PC-9 (cell line): ENCODE measurements at regions not wholly inside any gene's neighbourhood (a gene's known extent, or its start where the extent isn't known, plus 50 kb on each side); places are given as distances from the start of the nearest gene placed in this dataset.

Source experiments
- BruUV-seq: library from RNA; stranded (reverse); fragments of 400-500 nt; replicated peaks from 2 replicates; lab custom pipeline; 2021; lab: Mats Ljungman, UMichigan
- CTCF ChIA-PET: fragments of 300-600 bp; sonication (Branson Sonifier 250); formaldehyde crosslinking; loops from one replicate; lab custom pipeline; 2022; ENCODE audit warnings: antibody characterized with exemption; lab: Charles Lee
- POLR2A ChIA-PET: fragments of 300-600 bp; sonication (Branson Sonifier 250); formaldehyde crosslinking; loops from one replicate; lab custom pipeline; 2022; ENCODE audit warnings: antibody characterized with exemption; ENCODE audit not compliant: unreplicated experiment; lab: Charles Lee
- DNase-seq, 2 experiments: peaks; one replicate each; pipeline versions ENCODE4 v3.0.0 to v3.0.0-alpha.2; 2015 to 2022; ENCODE audit warnings: mixed read lengths in 1 of 2
- H2AFZ ChIP-seq: fragments of 200-600 bp; sonication (generic); 2 replicates; pipeline ENCODE4 v1.8.1; 2017; ENCODE audit warnings: antibody characterized with exemption
- H3F3A ChIP-seq: fragments of 200-600 bp; sonication (generic); 2 replicates; pipeline ENCODE4 v1.8.1; 2017; ENCODE audit warnings: antibody characterized with exemption, mild to moderate bottlenecking, low read depth; ENCODE audit not compliant: insufficient read depth
- H3K27ac ChIP-seq: fragments of 200-600 bp; sonication (generic); 2 replicates; pipeline ENCODE4 v1.6.1; 2016; ENCODE audit warnings: mixed run types
- H3K27me3 ChIP-seq: fragments of 200-600 bp; sonication (generic); 2 replicates; pipeline ENCODE4 v1.6.1; 2016; ENCODE audit warnings: low read depth, mixed run types; ENCODE audit not compliant: insufficient read depth
- H3K36me3 ChIP-seq: fragments of 200-600 bp; sonication (generic); 2 replicates; pipeline ENCODE4 v1.6.1; 2016; ENCODE audit warnings: low read depth, mixed run types
- H3K4me1 ChIP-seq: fragments of 200-600 bp; sonication (generic); replicated peaks from 2 replicates; pipeline ENCODE4 v1.6.1; 2016; ENCODE audit warnings: mixed run types; ENCODE audit not compliant: insufficient read depth
- H3K4me2 ChIP-seq: fragments of 200-600 bp; sonication (generic); 2 replicates; pipeline ENCODE4 v1.6.1; 2017; ENCODE audit warnings: mixed run types
- H3K4me3 ChIP-seq: fragments of 200-600 bp; sonication (generic); 2 replicates; pipeline ENCODE4 v1.6.1; 2016; ENCODE audit warnings: mixed run types
- H3K79me2 ChIP-seq: fragments of 200-600 bp; sonication (generic); 2 replicates; pipeline ENCODE4 v1.6.1; 2017; ENCODE audit warnings: low read depth, mixed run types
- H3K9me2 ChIP-seq: fragments of 200-600 bp; sonication (generic); 2 replicates; pipeline ENCODE4 v1.8.1; 2017; ENCODE audit warnings: mild to moderate bottlenecking; ENCODE audit not compliant: insufficient read depth
- H3K9me3 ChIP-seq: fragments of 200-600 bp; sonication (generic); 2 replicates; pipeline ENCODE4 v1.8.1; 2016; ENCODE audit warnings: low read depth; ENCODE audit not compliant: insufficient read depth
- H4K20me1 ChIP-seq: fragments of 200-600 bp; sonication (generic); 2 replicates; pipeline ENCODE4 v1.8.1; 2017; ENCODE audit not compliant: insufficient read depth
- EZH2 ChIP-seq: fragments of 200-600 bp; sonication (generic); IDR thresholded peaks from 2 replicates; pipeline ENCODE4 v1.8.0; 2017; ENCODE audit warnings: antibody characterized with exemption, low read depth
- intact Hi-C: fragments of 100-400 bp; cut with micrococcal nuclease; formaldehyde crosslinking; loops from one replicate; pipeline ENCODE4 v1.10.0; 2022; ENCODE audit not compliant: unreplicated experiment
- TF ChIP-seq, protein P1 (sequence below): fragments of 200-600 bp; sonication (generic); conservative IDR thresholded peaks from 2 replicates; pipeline ENCODE4 v1.6.1; 2017; ENCODE audit warnings: mixed run types, antibody characterized with exemption, mild to moderate bottlenecking, moderate library complexity

DNA sequence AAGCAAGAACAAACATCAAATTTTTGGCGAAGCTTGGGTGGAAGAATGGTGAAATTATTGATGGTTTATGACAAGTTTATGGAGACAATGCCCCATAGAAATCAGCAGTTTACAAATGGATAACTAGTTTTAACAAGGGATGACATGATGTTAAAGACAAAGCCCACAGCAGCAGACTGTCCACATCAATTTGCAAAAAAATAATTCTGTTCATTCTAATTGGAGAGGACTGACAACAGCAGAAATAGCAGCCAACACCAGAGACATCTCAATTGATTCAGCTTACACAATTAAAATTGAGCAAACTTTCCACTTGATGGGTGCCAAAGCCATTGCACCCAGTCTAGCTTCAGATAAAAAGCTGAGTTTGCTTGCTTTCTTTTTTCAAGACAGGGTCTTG lies 82.7 kb upstream of the STK32A start:
- no peaks in the 10 kb centered on the region for H3K79me2 ChIP-seq
- intact Hi-C loops = no loop called here

DNA sequence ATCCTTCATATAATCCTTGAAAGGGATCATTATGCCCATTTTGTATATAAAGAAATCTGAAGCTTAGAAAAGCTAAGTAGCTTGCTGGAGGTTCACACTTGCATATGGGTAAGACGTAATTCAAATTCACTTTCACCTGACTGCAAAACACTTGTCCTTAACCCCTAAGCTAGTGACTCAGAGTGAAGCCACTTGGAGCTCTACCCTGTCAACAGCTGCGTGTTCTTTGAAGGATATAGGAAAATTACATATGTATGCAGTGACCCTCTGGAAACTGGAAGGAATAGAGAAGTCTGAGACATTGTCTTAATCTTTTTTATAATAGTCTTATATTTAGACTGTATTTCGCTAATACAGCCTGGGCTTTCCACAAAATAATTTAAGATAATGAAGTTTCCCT lies 80.0 kb upstream of the STK32A start:
- no peak overlapping the region for H3K4me2 ChIP-seq
- no peak for DNase-seq
- no peak overlapping the region for H2AFZ ChIP-seq
- no peak overlapping the region for H3K4me3 ChIP-seq
- no peaks in the 10 kb centered on the region for H3K36me3 ChIP-seq
- no peak overlapping the region for H3K27ac ChIP-seq
- intact Hi-C loops = no loop called here
- no peaks in the 10 kb centered on the region for H3K9me2 ChIP-seq
- H3K9me3 ChIP-seq = no peaks in the 10 kb centered on the region
- no peaks in the 10 kb centered on the region for H3K27me3 ChIP-seq
- H3K4me1 ChIP-seq = no peaks in the 10 kb centered on the region
- no peaks in the 10 kb centered on the region for H3F3A ChIP-seq
- no peaks in the 10 kb centered on the region for H3K79me2 ChIP-seq
- no peaks in the 10 kb centered on the region for H4K20me1 ChIP-seq
- TF ChIP-seq, protein P1, sequence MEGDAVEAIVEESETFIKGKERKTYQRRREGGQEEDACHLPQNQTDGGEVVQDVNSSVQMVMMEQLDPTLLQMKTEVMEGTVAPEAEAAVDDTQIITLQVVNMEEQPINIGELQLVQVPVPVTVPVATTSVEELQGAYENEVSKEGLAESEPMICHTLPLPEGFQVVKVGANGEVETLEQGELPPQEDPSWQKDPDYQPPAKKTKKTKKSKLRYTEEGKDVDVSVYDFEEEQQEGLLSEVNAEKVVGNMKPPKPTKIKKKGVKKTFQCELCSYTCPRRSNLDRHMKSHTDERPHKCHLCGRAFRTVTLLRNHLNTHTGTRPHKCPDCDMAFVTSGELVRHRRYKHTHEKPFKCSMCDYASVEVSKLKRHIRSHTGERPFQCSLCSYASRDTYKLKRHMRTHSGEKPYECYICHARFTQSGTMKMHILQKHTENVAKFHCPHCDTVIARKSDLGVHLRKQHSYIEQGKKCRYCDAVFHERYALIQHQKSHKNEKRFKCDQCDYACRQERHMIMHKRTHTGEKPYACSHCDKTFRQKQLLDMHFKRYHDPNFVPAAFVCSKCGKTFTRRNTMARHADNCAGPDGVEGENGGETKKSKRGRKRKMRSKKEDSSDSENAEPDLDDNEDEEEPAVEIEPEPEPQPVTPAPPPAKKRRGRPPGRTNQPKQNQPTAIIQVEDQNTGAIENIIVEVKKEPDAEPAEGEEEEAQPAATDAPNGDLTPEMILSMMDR = no peak
- no peak for TF ChIP-seq EZH2
- ChIA-PET POLR2A (no interaction called here), CTCF (no interaction called here)
- no TSS peak for BruUV-seq

More for the DNA sequence above, 82.7 kb upstream of the STK32A start:
- H3K9me3 ChIP-seq = no peaks in the 10 kb centered on the region
- H3K4me3 ChIP-seq = no peak overlapping the region
- no peaks in the 10 kb centered on the region for H3K9me2 ChIP-seq
- no peaks in the 10 kb centered on the region for H4K20me1 ChIP-seq
- no peak overlapping the region for H3K27ac ChIP-seq
- CTCF ChIA-PET = no interaction called here
- no peak for DNase-seq
- no peaks in the 10 kb centered on the region for H3K27me3 ChIP-seq
- H3K4me1 ChIP-seq = no peaks in the 10 kb centered on the region
- H2AFZ ChIP-seq = no peak overlapping the region
- BruUV-seq = no TSS peak
- POLR2A ChIA-PET = no interaction called here
- TF ChIP-seq EZH2 = no peak
- TF ChIP-seq, protein P1 = no peak
- H3F3A ChIP-seq = no peaks in the 10 kb centered on the region
- no peaks in the 10 kb centered on the region for H3K36me3 ChIP-seq
- H3K4me2 ChIP-seq = no peak overlapping the region

DNA sequence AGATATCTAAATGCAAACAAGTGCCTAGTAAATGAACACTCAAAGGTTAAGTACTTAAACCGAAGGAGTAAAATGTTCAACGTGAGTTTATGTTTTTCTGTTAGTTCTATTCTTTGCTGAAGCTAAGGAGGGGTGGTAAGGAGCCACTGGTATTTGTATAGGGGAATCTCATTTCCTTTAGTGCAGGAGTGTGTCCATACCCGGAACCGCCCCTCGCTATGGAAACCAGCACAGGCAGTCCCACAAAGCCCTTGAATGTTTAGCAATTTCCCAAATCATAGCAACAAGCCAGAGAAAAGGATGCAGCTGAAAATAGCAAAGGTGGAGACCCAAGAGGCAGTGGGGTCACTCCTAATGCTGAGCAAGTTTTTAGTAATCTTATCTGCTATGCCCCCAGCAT lies 78.8 kb upstream of the STK32A start:
- H3K27me3 ChIP-seq = no peaks in the 10 kb centered on the region
- ChIA-PET POLR2A (no interaction called here), CTCF (no interaction called here)
- intact Hi-C loops = no loop called here
- H3K4me3 ChIP-seq = no peak overlapping the region
- BruUV-seq = no TSS peak
- DNase-seq = no peak
- H3K9me3 ChIP-seq = no peaks in the 10 kb centered on the region
- no peak overlapping the region for H3K4me2 ChIP-seq
- no peak overlapping the region for H3K27ac ChIP-seq
- TF ChIP-seq, protein P1 = no peak
- TF ChIP-seq EZH2 = no peak
- no peaks in the 10 kb centered on the region for H3K79me2 ChIP-seq
- H3K9me2 ChIP-seq = no peaks in the 10 kb centered on the region
- no peaks in the 10 kb centered on the region for H4K20me1 ChIP-seq
- H3K4me1 ChIP-seq = no peaks in the 10 kb centered on the region
- H2AFZ ChIP-seq = no peak overlapping the region
- H3F3A ChIP-seq = no peaks in the 10 kb centered on the region
- H3K36me3 ChIP-seq = no peaks in the 10 kb centered on the region
